ENCODE measurements at regions not wholly inside any gene's neighbourhood (a gene's known extent, or its start where the extent isn't known, plus 50 kb on each side); places are given as distances from the start of the nearest gene placed in this dataset.

DNA sequence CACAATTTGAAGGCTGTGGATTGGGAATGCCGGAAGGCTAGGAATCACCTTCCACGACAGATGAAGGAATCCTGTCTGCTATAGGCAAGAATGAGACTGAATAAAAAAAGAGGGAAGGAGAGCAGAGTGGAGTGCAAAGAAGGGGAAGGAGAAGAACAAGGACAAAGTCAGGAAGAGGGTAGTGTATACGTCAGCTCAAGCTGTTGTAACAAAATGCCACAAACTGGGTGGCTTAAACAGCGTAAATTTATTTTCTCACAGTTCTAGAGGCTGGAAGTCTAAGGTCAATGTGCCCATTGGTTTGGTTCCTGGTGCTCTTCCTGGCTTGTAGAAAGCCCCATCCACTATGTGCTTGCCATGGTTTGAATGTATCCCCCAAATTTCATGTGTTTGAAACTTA is 104.5 kb downstream of the TTLL2 start:
- H3K4me3 ChIP-seq (ENCODE audit: low read length): no peak overlapping the region
- H3K4me1 ChIP-seq (ENCODE audit: control insufficient read depth, insufficient read depth, low read length): no peaks in the 10 kb centered on the region
- H3K27me3 ChIP-seq (ENCODE audit: control insufficient read depth, insufficient read depth, low read length): no peaks in the 10 kb centered on the region
- H3K9ac ChIP-seq (ENCODE audit: low read length): no peak overlapping the region
- H3K27ac ChIP-seq (ENCODE audit: low read depth, low read length): no peak overlapping the region
- H3K36me3 ChIP-seq (ENCODE audit: control insufficient read depth, insufficient read depth, low read length): no peaks in the 10 kb centered on the region

- no peak overlapping the region for H3K9ac ChIP-seq (ENCODE audit: low read length)
- no peaks in the 10 kb centered on the region for H3K27me3 ChIP-seq (ENCODE audit: control insufficient read depth, insufficient read depth, low read length)
- H3K27ac ChIP-seq (ENCODE audit: low read depth, low read length): no peak overlapping the region
- no peaks in the 10 kb centered on the region for H3K4me1 ChIP-seq (ENCODE audit: control insufficient read depth, insufficient read depth, low read length)
- H3K36me3 ChIP-seq (ENCODE audit: control insufficient read depth, insufficient read depth, low read length): no peaks in the 10 kb centered on the region
- no peak overlapping the region for H3K4me3 ChIP-seq (ENCODE audit: low read length)
Measured at GRCh38 chr6:167435209-167435728, 110.4 kb downstream of the TTLL2 start.

GRCh38 chr6:167437888-167438484 is 113.1 kb downstream of the TTLL2 start:
- Histone ChIP-seq H3K4me3 (ENCODE audit: low read length) (no peak overlapping the region), H3K36me3 (ENCODE audit: control insufficient read depth, insufficient read depth, low read length) (no peaks in the 10 kb centered on the region), H3K27me3 (ENCODE audit: control insufficient read depth, insufficient read depth, low read length) (no peaks in the 10 kb centered on the region), H3K4me1 (ENCODE audit: control insufficient read depth, insufficient read depth, low read length) (no peaks in the 10 kb centered on the region), H3K9ac (ENCODE audit: low read length) (no peak overlapping the region), H3K27ac (ENCODE audit: low read depth, low read length) (no peak overlapping the region)

- H3K36me3 ChIP-seq (ENCODE audit: control insufficient read depth, insufficient read depth, low read length): no peaks in the 10 kb centered on the region
- no peak overlapping the region for H3K9ac ChIP-seq (ENCODE audit: low read length)
- no peaks in the 10 kb centered on the region for H3K27me3 ChIP-seq (ENCODE audit: control insufficient read depth, insufficient read depth, low read length)
- no peak overlapping the region for H3K27ac ChIP-seq (ENCODE audit: low read depth, low read length)
- no peaks in the 10 kb centered on the region for H3K4me1 ChIP-seq (ENCODE audit: control insufficient read depth, insufficient read depth, low read length)
- H3K4me3 ChIP-seq (ENCODE audit: low read length): no peak overlapping the region
Measured at GRCh38 chr6:167441715-167442206, 116.9 kb downstream of the TTLL2 start.

DNA sequence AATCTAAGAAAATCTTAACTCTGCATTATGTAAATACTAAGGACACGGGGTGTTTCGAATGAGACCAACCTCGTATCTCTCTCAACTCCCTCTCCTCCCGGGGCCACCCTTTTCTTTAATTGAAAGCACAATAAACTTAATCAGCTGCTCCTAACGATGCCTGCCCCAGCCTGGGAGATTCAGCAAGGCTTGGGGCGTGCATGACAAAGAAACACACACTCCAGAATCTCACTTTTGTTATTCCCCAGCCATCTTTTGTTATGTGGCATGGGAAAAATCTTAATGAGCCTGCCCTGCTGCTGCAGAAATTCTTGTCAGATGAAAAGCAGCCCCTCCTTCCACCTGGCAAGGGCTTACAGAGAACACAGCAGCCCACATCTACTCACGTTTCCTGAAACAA is 117.4 kb downstream of the TTLL2 start:
- no peak overlapping the region for H3K4me3 ChIP-seq (ENCODE audit: low read length)
- H3K27me3 ChIP-seq (ENCODE audit: control insufficient read depth, insufficient read depth, low read length): no peaks in the 10 kb centered on the region
- no peaks in the 10 kb centered on the region for H3K4me1 ChIP-seq (ENCODE audit: control insufficient read depth, insufficient read depth, low read length)
- no peak overlapping the region for H3K9ac ChIP-seq (ENCODE audit: low read length)
- no peaks in the 10 kb centered on the region for H3K36me3 ChIP-seq (ENCODE audit: control insufficient read depth, insufficient read depth, low read length)
- no peak overlapping the region for H3K27ac ChIP-seq (ENCODE audit: low read depth, low read length)

- Histone ChIP-seq H3K27ac (ENCODE audit: low read depth, low read length) (no peak overlapping the region), H3K4me3 (ENCODE audit: low read length) (no peak overlapping the region), H3K4me1 (ENCODE audit: control insufficient read depth, insufficient read depth, low read length) (no peaks in the 10 kb centered on the region), H3K36me3 (ENCODE audit: control insufficient read depth, insufficient read depth, low read length) (no peaks in the 10 kb centered on the region), H3K9ac (ENCODE audit: low read length) (no peak overlapping the region), H3K27me3 (ENCODE audit: control insufficient read depth, insufficient read depth, low read length) (no peaks in the 10 kb centered on the region)
Measured at GRCh38 chr6:167442796-167443680, 118.2 kb downstream of the TTLL2 start.

DNA sequence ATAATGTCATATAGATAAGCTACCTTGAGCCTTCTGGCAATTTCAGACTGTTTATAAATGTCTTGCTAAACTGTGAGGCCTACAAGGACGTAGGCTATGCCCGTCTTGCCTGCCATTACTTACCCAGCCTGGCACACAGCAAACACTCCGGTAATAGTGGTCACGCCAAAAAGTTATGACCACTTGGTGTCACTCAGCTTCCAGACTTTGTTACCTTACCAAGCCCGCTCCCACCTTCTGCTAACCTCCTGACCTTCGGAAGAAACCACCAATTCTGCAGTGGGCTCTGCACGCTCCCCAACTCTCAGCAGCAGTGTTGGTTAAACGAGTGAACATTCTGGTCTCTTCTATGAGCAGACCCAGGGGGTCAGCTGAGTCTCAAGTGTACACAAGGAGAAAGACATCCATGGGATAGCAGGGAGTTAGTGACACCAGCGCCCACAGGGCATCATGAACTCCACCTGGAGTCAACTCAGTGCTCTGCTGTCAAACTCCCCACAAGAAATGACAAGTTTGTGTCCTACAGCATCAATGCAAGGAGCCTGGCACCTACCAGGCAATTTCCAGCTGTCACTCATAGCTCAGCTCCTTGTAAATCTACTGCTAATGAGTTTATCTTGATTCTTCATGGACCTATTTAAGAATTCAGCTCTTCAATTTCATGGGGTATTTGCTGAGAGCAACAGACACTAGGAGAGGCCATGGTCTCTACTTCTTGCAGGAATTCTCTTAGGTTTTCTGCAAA is 119.9 kb downstream of the TTLL2 start:
- no peaks in the 10 kb centered on the region for H3K4me1 ChIP-seq (ENCODE audit: control insufficient read depth, insufficient read depth, low read length)
- H3K4me3 ChIP-seq (ENCODE audit: low read length): no peak overlapping the region
- H3K9ac ChIP-seq (ENCODE audit: low read length): no peak overlapping the region
- no peaks in the 10 kb centered on the region for H3K27me3 ChIP-seq (ENCODE audit: control insufficient read depth, insufficient read depth, low read length)
- no peak overlapping the region for H3K27ac ChIP-seq (ENCODE audit: low read depth, low read length)
- H3K36me3 ChIP-seq (ENCODE audit: control insufficient read depth, insufficient read depth, low read length): no peaks in the 10 kb centered on the region

DNA sequence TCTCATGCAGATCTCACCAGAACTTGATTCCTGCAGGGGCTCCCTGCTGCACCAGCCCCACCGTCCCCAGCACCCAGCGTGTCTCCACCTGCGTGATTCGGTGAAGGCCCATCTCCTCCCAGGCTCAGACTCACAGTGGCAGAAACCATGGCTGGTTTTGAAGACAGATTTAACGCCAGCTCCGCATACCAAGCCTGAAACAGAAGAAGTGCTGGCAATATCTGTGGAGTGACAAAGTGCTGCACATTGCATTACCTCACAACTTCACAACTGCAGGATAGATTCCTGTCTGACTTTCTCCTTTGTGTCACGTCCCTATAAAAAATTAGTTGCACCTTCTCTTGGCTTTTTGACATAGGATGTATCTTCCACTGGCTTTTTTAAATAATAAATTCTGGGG is 120.7 kb downstream of the TTLL2 start:
- Histone ChIP-seq H3K27ac (ENCODE audit: low read depth, low read length) (no peak overlapping the region), H3K4me1 (ENCODE audit: control insufficient read depth, insufficient read depth, low read length) (no peaks in the 10 kb centered on the region), H3K36me3 (ENCODE audit: control insufficient read depth, insufficient read depth, low read length) (no peaks in the 10 kb centered on the region), H3K9ac (ENCODE audit: low read length) (no peak overlapping the region), H3K27me3 (ENCODE audit: control insufficient read depth, insufficient read depth, low read length) (no peaks in the 10 kb centered on the region), H3K4me3 (ENCODE audit: low read length) (no peak overlapping the region)

- Histone ChIP-seq H3K9ac (ENCODE audit: low read length) (no peak overlapping the region), H3K27ac (ENCODE audit: low read depth, low read length) (no peak overlapping the region), H3K4me1 (ENCODE audit: control insufficient read depth, insufficient read depth, low read length) (no peaks in the 10 kb centered on the region), H3K27me3 (ENCODE audit: control insufficient read depth, insufficient read depth, low read length) (no peaks in the 10 kb centered on the region), H3K4me3 (ENCODE audit: low read length) (no peak overlapping the region), H3K36me3 (ENCODE audit: control insufficient read depth, insufficient read depth, low read length) (no peaks in the 10 kb centered on the region)
Measured at GRCh38 chr6:167446046-167446445, 121.2 kb downstream of the TTLL2 start.

GRCh38 chr6:167446971-167447370 is 122.1 kb downstream of the TTLL2 start:
- Histone ChIP-seq H3K36me3 (ENCODE audit: control insufficient read depth, insufficient read depth, low read length) (no peaks in the 10 kb centered on the region), H3K4me3 (ENCODE audit: low read length) (no peak overlapping the region), H3K27me3 (ENCODE audit: control insufficient read depth, insufficient read depth, low read length) (no peaks in the 10 kb centered on the region)

GRCh38 chr6:167448378-167448777 is 123.5 kb downstream of the TTLL2 start:
- Histone ChIP-seq H3K27me3 (ENCODE audit: control insufficient read depth, insufficient read depth, low read length) (no peaks in the 10 kb centered on the region), H3K36me3 (ENCODE audit: control insufficient read depth, insufficient read depth, low read length) (no peaks in the 10 kb centered on the region)

More at GRCh38 chr6:167446971-167447370, 122.1 kb downstream of the TTLL2 start:
- H3K9ac ChIP-seq (ENCODE audit: low read length): no peak overlapping the region
- no peak overlapping the region for H3K27ac ChIP-seq (ENCODE audit: low read depth, low read length)
- no peaks in the 10 kb centered on the region for H3K4me1 ChIP-seq (ENCODE audit: control insufficient read depth, insufficient read depth, low read length)

More at GRCh38 chr6:167448378-167448777, 123.5 kb downstream of the TTLL2 start:
- H3K9ac ChIP-seq (ENCODE audit: low read length): no peak overlapping the region
- no peak overlapping the region for H3K27ac ChIP-seq (ENCODE audit: low read depth, low read length)
- no peaks in the 10 kb centered on the region for H3K4me1 ChIP-seq (ENCODE audit: control insufficient read depth, insufficient read depth, low read length)
- H3K4me3 ChIP-seq (ENCODE audit: low read length): no peak overlapping the region

Data from rectal smooth muscle tissue (tissue), 1 donor.